Immature natural killer cell (primary cell): ENCODE measurements at regions not wholly inside any gene's neighbourhood (a gene's known extent, or its start where the extent isn't known, plus 50 kb on each side); places are given as distances from the start of the nearest gene placed in this dataset.

Source experiments
- DNase-seq, 3 donors: peaks; one replicate each; pipeline ENCODE4 v3.0.0; 2022; ENCODE audit warnings: mixed read lengths in 1 of 3
- H3K27ac Mint-ChIP-seq, 6 donors: one replicate each; pipeline ENCODE4 v1.8.0; 2020; ENCODE audit warnings: mixed read lengths in 6 of 6, mild to moderate bottlenecking in 5 of 6, inconsistent platforms in 4 of 6, moderate library complexity in 3 of 6
- H3K27me3 Mint-ChIP-seq, 3 donors: one replicate each; pipeline ENCODE4 v1.8.0; 2020 to 2021; ENCODE audit warnings: low read depth in 3 of 3, mild to moderate bottlenecking in 3 of 3, mixed read lengths in 3 of 3, moderate library complexity in 3 of 3, inconsistent platforms in 1 of 3
- H3K36me3 Mint-ChIP-seq, 3 donors: one replicate each; pipeline ENCODE4 v1.8.0; 2020; ENCODE audit warnings: mixed read lengths in 3 of 3, inconsistent platforms in 2 of 3, mild to moderate bottlenecking in 2 of 3
- H3K4me1 Mint-ChIP-seq, 2 donors: one replicate each; pipeline ENCODE4 v1.8.0; 2020; ENCODE audit warnings: inconsistent platforms in 2 of 2, mild to moderate bottlenecking in 2 of 2, mixed read lengths in 2 of 2, moderate library complexity in 1 of 2
- H3K4me3 Mint-ChIP-seq, 5 donors: one replicate each; pipeline ENCODE4 v1.8.0; 2020; ENCODE audit warnings: mild to moderate bottlenecking in 5 of 5, mixed read lengths in 5 of 5, inconsistent platforms in 3 of 5, moderate library complexity in 3 of 5
- H3K9me3 Mint-ChIP-seq, 6 donors: one replicate each; pipeline ENCODE4 v1.8.0; 2020; ENCODE audit warnings: mild to moderate bottlenecking in 6 of 6, mixed read lengths in 6 of 6, inconsistent platforms in 4 of 6, moderate library complexity in 3 of 6

GRCh38 chr3:162443376-162443775 lies 946.8 kb downstream of the OTOL1 start:
- H3K9me3 Mint-ChIP-seq = peaks cover 3 to 37% (median 16%) of the 10 kb centered on the region in 6 donors
- H3K27me3 Mint-ChIP-seq = peaks cover 0 to 2% (median 0%) of the 10 kb centered on the region in 3 donors
- no peak overlapping the region for H3K27ac Mint-ChIP-seq
- H3K4me1 Mint-ChIP-seq = no peaks in the 10 kb centered on the region
- no peaks in the 10 kb centered on the region for H3K36me3 Mint-ChIP-seq
- no peak overlapping the region for H3K4me3 Mint-ChIP-seq
- DNase-seq = no peak

DNA sequence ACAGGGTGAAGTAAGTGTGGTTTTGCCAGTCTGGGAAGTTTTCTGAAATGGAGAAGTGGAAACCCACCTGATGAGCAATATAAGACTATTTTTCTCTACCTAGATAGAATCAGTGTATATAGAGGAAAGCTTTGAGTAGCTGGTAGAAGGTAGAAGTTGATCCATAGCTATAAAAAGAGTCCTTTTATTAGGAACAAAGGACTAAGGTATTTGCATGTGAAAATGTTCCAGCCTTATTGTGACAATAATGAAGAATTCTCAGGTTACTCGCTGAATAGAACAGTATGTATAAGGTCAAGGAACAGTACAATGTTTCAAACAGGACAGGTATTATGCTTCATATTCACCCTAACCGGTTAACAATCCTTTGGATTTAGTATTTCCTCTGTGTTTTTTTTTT lies 972.2 kb downstream of the OTOL1 start:
- Mint-ChIP-seq H3K4me3 (no peak overlapping the region), H3K27me3 (no peaks in the 10 kb centered on the region), H3K36me3 (peaks cover 0 to under 1% (median 0%) of the 10 kb centered on the region in 3 donors), H3K4me1 (no peaks in the 10 kb centered on the region), H3K27ac (no peak overlapping the region), H3K9me3 (peaks cover 15 to 39% (median 22%) of the 10 kb centered on the region in 6 donors)
- DNase-seq = no peak

DNA sequence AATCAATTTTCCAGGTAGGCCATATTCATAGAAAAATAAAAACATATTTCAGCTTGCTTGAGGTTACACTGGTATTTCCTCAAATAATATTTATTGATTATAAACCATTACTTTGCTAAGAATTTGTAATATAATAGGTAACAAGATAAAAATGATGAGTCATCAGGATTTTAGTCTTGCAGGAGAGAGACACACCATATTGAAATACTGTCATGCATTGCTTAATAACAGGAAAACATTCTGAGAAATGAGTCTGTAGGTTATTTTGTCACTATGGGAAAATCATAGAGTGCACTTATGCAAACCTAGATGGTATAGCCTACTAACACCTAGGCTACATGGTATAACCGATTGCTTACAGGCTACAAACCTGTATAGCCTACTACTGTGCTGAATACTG lies 990.5 kb downstream of the OTOL1 start:
- Mint-ChIP-seq H3K27me3 (no peaks in the 10 kb centered on the region), H3K4me3 (no peak overlapping the region), H3K27ac (no peak overlapping the region), H3K36me3 (no peaks in the 10 kb centered on the region), H3K9me3 (peaks cover 8 to 58% (median 16%) of the 10 kb centered on the region in 6 donors), H3K4me1 (no peaks in the 10 kb centered on the region)
- no peak for DNase-seq

- H3K36me3 Mint-ChIP-seq = no peaks in the 10 kb centered on the region
- no peak overlapping the region for H3K4me3 Mint-ChIP-seq
- DNase-seq = no peak
- H3K27me3 Mint-ChIP-seq = no peaks in the 10 kb centered on the region
- peaks cover 7 to 48% (median 9%) of the 10 kb centered on the region in 6 donors for H3K9me3 Mint-ChIP-seq
- no peaks in the 10 kb centered on the region for H3K4me1 Mint-ChIP-seq
- no peak overlapping the region for H3K27ac Mint-ChIP-seq
These were observed 993.2 kb downstream of the OTOL1 start for GRCh38 chr3:162489853-162490252.

- Mint-ChIP-seq H3K27me3 (no peaks in the 10 kb centered on the region), H3K27ac (no peak overlapping the region), H3K9me3 (peaks cover 8 to 47% (median 10%) of the 10 kb centered on the region in 6 donors), H3K4me3 (no peak overlapping the region), H3K36me3 (no peaks in the 10 kb centered on the region), H3K4me1 (no peaks in the 10 kb centered on the region)
- DNase-seq = no peak
These were observed 995.3 kb downstream of the OTOL1 start for GRCh38 chr3:162491952-162492351.

DNA sequence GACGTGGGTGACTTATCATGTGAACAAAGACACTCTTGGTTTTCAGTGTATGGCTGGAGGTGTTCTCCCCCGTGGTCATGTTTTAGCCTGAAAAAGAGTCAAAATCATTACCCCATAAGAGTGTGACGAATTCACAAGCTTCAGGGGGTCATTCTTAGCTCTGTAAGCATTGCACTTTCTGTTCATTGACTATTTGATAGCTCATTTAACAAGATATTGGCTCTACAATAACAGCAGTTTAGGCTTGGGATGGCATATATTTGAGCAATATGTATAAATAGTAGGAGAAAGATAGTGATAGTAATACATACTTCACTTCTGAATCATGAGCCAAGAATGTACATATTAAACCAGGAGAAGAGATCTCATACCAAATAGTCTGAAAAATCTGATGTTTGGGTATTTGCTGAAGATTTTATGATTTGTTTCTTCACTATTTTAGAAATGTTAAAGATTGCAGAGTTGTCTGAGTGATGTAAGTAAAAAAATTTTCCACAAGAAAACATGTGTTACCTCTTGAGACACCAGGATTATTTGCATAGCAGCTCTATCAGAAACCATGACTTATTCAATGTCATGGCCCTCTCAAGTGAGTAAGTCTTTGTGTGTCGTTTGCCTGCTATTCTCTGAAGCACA lies 996.0 kb downstream of the OTOL1 start:
- DNase-seq = no peak
- Mint-ChIP-seq H3K27me3 (no peaks in the 10 kb centered on the region), H3K9me3 (peaks cover 8 to 47% (median 10%) of the 10 kb centered on the region in 6 donors), H3K4me3 (no peak overlapping the region), H3K27ac (no peak overlapping the region), H3K4me1 (no peaks in the 10 kb centered on the region), H3K36me3 (no peaks in the 10 kb centered on the region)

- Mint-ChIP-seq H3K9me3 (peaks cover 9 to 49% (median 17%) of the 10 kb centered on the region in 6 donors), H3K36me3 (no peaks in the 10 kb centered on the region), H3K4me3 (no peak overlapping the region), H3K4me1 (no peaks in the 10 kb centered on the region), H3K27me3 (no peaks in the 10 kb centered on the region), H3K27ac (no peak overlapping the region)
- DNase-seq = no peak
These were observed 1002.0 kb downstream of the OTOL1 start for GRCh38 chr3:162498626-162499025.

GRCh38 chr3:162507397-162507796 lies 1010.8 kb downstream of the OTOL1 start:
- Mint-ChIP-seq H3K9me3 (peaks cover 13 to 33% (median 16%) of the 10 kb centered on the region in 6 donors), H3K4me3 (no peak overlapping the region), H3K27me3 (peaks cover 0 to 2% (median 1%) of the 10 kb centered on the region in 3 donors)

DNA sequence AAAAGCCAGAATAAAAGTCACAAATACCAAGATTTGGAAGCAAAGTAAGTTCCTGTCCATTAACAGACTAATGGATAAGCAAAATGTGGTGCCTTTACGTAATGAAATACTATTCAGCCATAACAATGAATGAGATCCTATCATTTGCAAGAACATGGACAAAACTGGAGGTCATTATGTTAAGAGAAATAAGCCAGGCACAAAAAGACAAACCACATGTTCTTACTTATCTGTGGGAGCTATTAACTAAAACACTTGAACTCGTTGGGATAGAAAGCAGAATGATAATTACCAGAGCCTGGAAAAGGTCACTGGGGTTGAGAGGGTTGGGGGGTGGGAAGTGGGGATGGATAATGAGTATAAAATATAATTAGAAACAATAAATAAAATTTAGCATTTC lies 1015.9 kb downstream of the OTOL1 start:
- Mint-ChIP-seq H3K4me3 (no peak overlapping the region), H3K27ac (no peak overlapping the region), H3K4me1 (no peaks in the 10 kb centered on the region), H3K36me3 (peaks cover 0 to 4% (median 0%) of the 10 kb centered on the region in 3 donors), H3K9me3 (peaks cover 8 to 34% (median 20%) of the 10 kb centered on the region in 6 donors), H3K27me3 (peaks cover 0 to 2% (median 1%) of the 10 kb centered on the region in 3 donors)
- DNase-seq = no peak

More at GRCh38 chr3:162507397-162507796, 1010.8 kb downstream of the OTOL1 start:
- no peak overlapping the region for H3K27ac Mint-ChIP-seq
- H3K36me3 Mint-ChIP-seq = peaks cover 0 to 4% (median 0%) of the 10 kb centered on the region in 3 donors
- H3K4me1 Mint-ChIP-seq = no peaks in the 10 kb centered on the region
- DNase-seq = no peak

- peaks cover 0 to 1% (median 0%) of the 10 kb centered on the region in 3 donors for H3K27me3 Mint-ChIP-seq
- no peak overlapping the region for H3K4me3 Mint-ChIP-seq
- H3K27ac Mint-ChIP-seq = no peak overlapping the region
- H3K4me1 Mint-ChIP-seq = no peaks in the 10 kb centered on the region
- no peaks in the 10 kb centered on the region for H3K36me3 Mint-ChIP-seq
- peaks cover 10 to 31% (median 14%) of the 10 kb centered on the region in 6 donors for H3K9me3 Mint-ChIP-seq
- no peak for DNase-seq
These were observed 1020.5 kb downstream of the OTOL1 start for GRCh38 chr3:162517110-162517509.

- H3K4me1 Mint-ChIP-seq = no peaks in the 10 kb centered on the region
- H3K9me3 Mint-ChIP-seq = peaks cover 4 to 20% (median 8%) of the 10 kb centered on the region in 6 donors
- H3K27ac Mint-ChIP-seq = no peak overlapping the region
- H3K36me3 Mint-ChIP-seq = no peaks in the 10 kb centered on the region
- no peak for DNase-seq
- no peak overlapping the region for H3K4me3 Mint-ChIP-seq
- peaks cover 0 to 1% (median 0%) of the 10 kb centered on the region in 3 donors for H3K27me3 Mint-ChIP-seq
These were observed 1025.1 kb downstream of the OTOL1 start for GRCh38 chr3:162521669-162522068.

DNA sequence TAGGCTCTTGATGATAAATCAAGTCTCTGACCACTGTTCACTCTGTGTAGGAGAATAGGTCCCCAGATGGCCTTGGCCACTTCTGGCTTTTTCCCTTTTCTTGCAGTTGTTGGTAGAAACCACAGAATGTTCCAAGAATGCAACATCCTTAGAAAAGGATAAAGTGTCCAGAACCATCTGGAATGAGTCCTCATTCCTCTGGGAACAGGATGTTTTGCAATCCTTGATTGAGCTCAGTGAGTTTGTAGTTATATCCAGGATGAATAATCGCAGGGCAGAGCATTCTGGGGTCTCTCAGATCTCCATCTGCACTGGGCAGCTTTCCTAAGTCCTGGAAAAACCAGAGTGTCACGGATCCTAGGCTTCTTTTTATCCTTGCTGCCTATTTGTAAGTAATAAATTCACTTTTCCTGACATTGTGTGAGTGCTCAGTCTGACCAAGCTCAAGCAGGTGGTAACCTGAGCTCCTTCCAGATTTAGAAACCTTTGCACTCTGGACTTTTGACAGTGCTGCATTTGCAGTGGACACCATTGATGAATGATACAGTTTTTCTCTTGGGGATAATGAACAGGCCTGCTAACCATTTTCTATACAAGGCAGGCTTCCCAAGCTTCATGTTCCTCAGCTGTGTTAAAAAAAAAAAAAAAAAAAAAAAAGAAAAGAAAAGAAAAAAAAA lies 1028.6 kb downstream of the OTOL1 start:
- no peaks in the 10 kb centered on the region for H3K36me3 Mint-ChIP-seq
- no peak for DNase-seq
- no peak overlapping the region for H3K4me3 Mint-ChIP-seq
- peaks cover 0 to 1% (median 0%) of the 10 kb centered on the region in 3 donors for H3K27me3 Mint-ChIP-seq
- H3K9me3 Mint-ChIP-seq = peaks cover 2 to 21% (median 16%) of the 10 kb centered on the region in 6 donors
- H3K27ac Mint-ChIP-seq = no peak overlapping the region
- no peaks in the 10 kb centered on the region for H3K4me1 Mint-ChIP-seq

GRCh38 chr3:162525771-162526170 lies 1029.2 kb downstream of the OTOL1 start:
- H3K27ac Mint-ChIP-seq = no peak overlapping the region
- H3K36me3 Mint-ChIP-seq = no peaks in the 10 kb centered on the region
- H3K27me3 Mint-ChIP-seq = peaks cover 0 to 1% (median 0%) of the 10 kb centered on the region in 3 donors
- peaks cover 2 to 24% (median 17%) of the 10 kb centered on the region in 6 donors for H3K9me3 Mint-ChIP-seq
- H3K4me1 Mint-ChIP-seq = no peaks in the 10 kb centered on the region
- DNase-seq = no peak
- H3K4me3 Mint-ChIP-seq = no peak overlapping the region

DNA sequence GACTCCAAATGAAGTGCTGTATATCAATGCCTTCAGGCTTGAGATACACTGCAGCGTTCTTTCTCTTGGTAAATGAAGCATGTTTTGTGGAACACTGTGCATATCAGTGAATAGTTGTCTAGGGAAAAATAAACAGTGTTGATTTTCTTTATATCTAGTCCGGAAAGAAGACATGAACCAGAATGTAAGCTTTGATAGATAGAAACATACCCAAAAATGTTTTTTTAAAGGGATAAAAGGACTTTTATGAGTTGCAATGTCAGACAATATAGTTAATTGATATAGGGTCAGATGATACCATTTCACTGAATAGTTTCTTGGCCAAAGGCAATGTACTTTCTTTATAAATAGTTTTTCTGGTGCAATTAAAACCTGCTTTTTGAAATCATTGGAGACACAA lies 1037.8 kb downstream of the OTOL1 start:
- no peaks in the 10 kb centered on the region for H3K4me1 Mint-ChIP-seq
- no peak for DNase-seq
- H3K27me3 Mint-ChIP-seq = no peaks in the 10 kb centered on the region
- no peak overlapping the region for H3K4me3 Mint-ChIP-seq
- peaks cover 3 to 36% (median 8%) of the 10 kb centered on the region in 6 donors for H3K9me3 Mint-ChIP-seq
- H3K36me3 Mint-ChIP-seq = no peaks in the 10 kb centered on the region
- H3K27ac Mint-ChIP-seq = no peak overlapping the region
